Mucosa of descending colon (tissue), 3 donors: ENCODE measurements at regions not wholly inside any gene's neighbourhood (a gene's known extent, or its start where the extent isn't known, plus 50 kb on each side); places are given as distances from the start of the nearest gene placed in this dataset.
A peak's percentile ranks its signal among the peaks of the same experiment; 100 is the strongest.

Source experiments
- ATAC-seq: fragments of 200-7000 bp; cut with Tn5 transposase; one replicate; pipeline ENCODE4 v1.9.1; 2020; ENCODE audit warnings: mild to moderate bottlenecking, moderate library complexity
- DNase-seq, 3 donors: peaks; one replicate each; pipeline ENCODE4 v3.0.0-alpha.2; 2020
- H3K36me3 ChIP-seq: fragments of 200-600 bp; one replicate; pipeline ENCODE4 v1.8.0; 2021; ENCODE audit warnings: low read depth, mild to moderate bottlenecking
- H3K4me1 ChIP-seq: fragments of 200-600 bp; one replicate; pipeline ENCODE4 v1.8.0; 2021; ENCODE audit warnings: low read depth, mild to moderate bottlenecking
- H3K4me3 ChIP-seq: fragments of 200-600 bp; one replicate; pipeline ENCODE4 v1.8.0; 2021; ENCODE audit warnings: mild to moderate bottlenecking
- H3K9me3 ChIP-seq: fragments of 200-600 bp; one replicate; pipeline ENCODE4 v1.8.0; 2021; ENCODE audit warnings: mild to moderate bottlenecking
- CTCF ChIP-seq: fragments of 200-600 bp; IDR thresholded peaks from one replicate; pipeline ENCODE4 v1.8.0; 2022; ENCODE audit warnings: antibody characterized with exemption, mild to moderate bottlenecking
- intact Hi-C, 2 donors: fragments of 100-400 bp; cut with DNase I in 1 of 2; cut with micrococcal nuclease in 1 of 2; formaldehyde crosslinking; loops; one replicate each; pipeline versions ENCODE4 v1.11.0 to v1.11.1; 2022; cut with DNase I, micrococcal nuclease
- donor health status: DM: no; HTN: no; CAD: no; lungs with moderate emphysema.
- donor health status: DM: no; HTN: no; CAD: no.
- donor health status: DM: no; HTN: yes; CAD: no.

GRCh38 chr18:61616111-61616610, 276.6 kb downstream of the RNF152 start:
- ATAC-seq (no peak), DNase-seq (no peak)
- Histone ChIP-seq H3K9me3 (no peaks in the 10 kb centered on the region), H3K4me3 (no peak overlapping the region), H3K36me3 (no peaks in the 10 kb centered on the region), H3K4me1 (no peaks in the 10 kb centered on the region)
- intact Hi-C loops: no loop called here
- TF ChIP-seq CTCF: no peak

GRCh38 chr18:61612517-61612916, 279.3 kb downstream of the CDH20 start:
- Histone ChIP-seq H3K36me3 (no peaks in the 10 kb centered on the region), H3K4me3 (no peak overlapping the region), H3K9me3 (no peaks in the 10 kb centered on the region), H3K4me1 (no peaks in the 10 kb centered on the region)
- DNase-seq (no peak), ATAC-seq (peak; percentile 27)
- no peak for TF ChIP-seq CTCF
- intact Hi-C loops: no loop called here

GRCh38 chr18:61609131-61609530, 275.9 kb downstream of the CDH20 start:
- intact Hi-C loops: no loop called here
- DNase-seq: no peak

GRCh38 chr18:61608316-61608715, 275.1 kb downstream of the CDH20 start:
- intact Hi-C loops: no loop called here
- Histone ChIP-seq H3K36me3 (no peaks in the 10 kb centered on the region), H3K4me3 (no peak overlapping the region), H3K4me1 (no peaks in the 10 kb centered on the region), H3K9me3 (no peaks in the 10 kb centered on the region)
- DNase-seq (no peak), ATAC-seq (no peak)
- no peak for TF ChIP-seq CTCF

More at GRCh38 chr18:61609131-61609530, 275.9 kb downstream of the CDH20 start:
- no peak for TF ChIP-seq CTCF
- H3K4me3 ChIP-seq: no peak overlapping the region
- H3K9me3 ChIP-seq: no peaks in the 10 kb centered on the region
- H3K36me3 ChIP-seq: no peaks in the 10 kb centered on the region
- no peaks in the 10 kb centered on the region for H3K4me1 ChIP-seq
- no peak for ATAC-seq

- no peak for DNase-seq
- intact Hi-C loops: no loop called here
- ATAC-seq: no peak
- H3K9me3 ChIP-seq: no peaks in the 10 kb centered on the region
- H3K4me1 ChIP-seq: no peaks in the 10 kb centered on the region
- H3K36me3 ChIP-seq: no peaks in the 10 kb centered on the region
- no peak overlapping the region for H3K4me3 ChIP-seq
- no peak for TF ChIP-seq CTCF
Observed at GRCh38 chr18:61607867-61608266, 274.6 kb downstream of the CDH20 start.

- ATAC-seq (peak; percentile 60), DNase-seq (peak; percentile 33 to 60 (median 37))
- Histone ChIP-seq H3K4me1 (no peaks in the 10 kb centered on the region), H3K9me3 (no peaks in the 10 kb centered on the region), H3K4me3 (no peak overlapping the region), H3K36me3 (no peaks in the 10 kb centered on the region)
- TF ChIP-seq CTCF: no peak
- intact Hi-C loops: no loop called here
Observed at GRCh38 chr18:61606759-61607158, 273.5 kb downstream of the CDH20 start.
